IMR-90 (cell line): ENCODE measurements at regions not wholly inside any gene's neighbourhood (a gene's known extent, or its start where the extent isn't known, plus 50 kb on each side); places are given as distances from the start of the nearest gene placed in this dataset.

Source experiments
- ATAC-seq: fragments of 200-7000 bp; cut with Tn5 transposase; 2 replicates; pipeline ENCODE4 v1.9.1; 2020; ENCODE audit warnings: low read depth, mild to moderate bottlenecking, moderate library complexity
- BruUV-seq: library from RNA; stranded (reverse); fragments of 400-500 nt; replicated peaks from 2 replicates; lab custom pipeline; 2021; lab: Mats Ljungman, UMichigan
- CTCF ChIA-PET: fragments of 300-600 bp; formaldehyde crosslinking; extraction: SDS; loops from one replicate; lab custom pipeline; 2021; ENCODE audit warnings: antibody characterized with exemption; lab: Yijun Ruan, JAX
- POLR2A ChIA-PET: fragments of 300-600 bp; sonication (Branson Sonifier 250); formaldehyde crosslinking; loops from one replicate; lab custom pipeline; 2022; ENCODE audit warnings: antibody characterized with exemption; ENCODE audit not compliant: unreplicated experiment; lab: Charles Lee
- DNase-seq: peaks from one replicate; pipeline ENCODE4 v3.0.0; 2013
- H2AFZ ChIP-seq: replicated peaks from 2 replicates; pipeline ENCODE3; 2013; ENCODE audit warnings: low read length, mild to moderate bottlenecking; ENCODE audit not compliant: poor library complexity
- H2AK5ac ChIP-seq: 2 replicates; pipeline ENCODE4 v1.6.1; 2013; ENCODE audit warnings: low read depth, low read length, inconsistent platforms
- H2AK9ac ChIP-seq: replicated peaks from 2 replicates; pipeline ENCODE3; 2013; ENCODE audit warnings: mild to moderate bottlenecking, low read depth, low read length, moderate library complexity; ENCODE audit not compliant: poor library complexity
- H2BK120ac ChIP-seq: 2 replicates; pipeline ENCODE4 v1.6.1; 2013; ENCODE audit warnings: low read depth, low read length, inconsistent platforms
- H2BK15ac ChIP-seq: 3 replicates; pipeline ENCODE4 v1.6.1; 2013; ENCODE audit warnings: low read depth, low read length, inconsistent platforms
- H2BK20ac ChIP-seq: 2 replicates; pipeline ENCODE4 v1.6.1; 2013; ENCODE audit warnings: low read depth, mild to moderate bottlenecking, inconsistent platforms, low read length, moderate library complexity
- H2BK5ac ChIP-seq: 2 replicates; pipeline ENCODE4 v1.6.1; 2013; ENCODE audit warnings: mild to moderate bottlenecking, low read depth, low read length, inconsistent platforms; ENCODE audit not compliant: poor library complexity, severe bottlenecking
- H3K14ac ChIP-seq: replicated peaks from 2 replicates; pipeline ENCODE4 v1.6.1; 2013; ENCODE audit warnings: low read depth, low read length, inconsistent platforms
- H3K18ac ChIP-seq: 2 replicates; pipeline ENCODE4 v1.6.1; 2013; ENCODE audit warnings: low read depth, low read length, control low read depth
- H3K23ac ChIP-seq: 2 replicates; pipeline ENCODE4 v1.6.1; 2013; ENCODE audit warnings: low read depth, low read length, inconsistent platforms
- H3K27ac ChIP-seq: 2 replicates; pipeline ENCODE4 v1.5.1; 2013; ENCODE audit warnings: mild to moderate bottlenecking, control low read depth, low read length; ENCODE audit not compliant: insufficient read depth
- H3K27me3 ChIP-seq: 2 replicates; pipeline ENCODE4 v1.6.1; 2013; ENCODE audit warnings: low read length; ENCODE audit not compliant: control insufficient read depth, insufficient read depth
- H3K36me3 ChIP-seq: 2 replicates; pipeline ENCODE4 v1.6.1; 2013; ENCODE audit warnings: low read length, mixed read lengths; ENCODE audit not compliant: control insufficient read depth, insufficient read depth
- H3K4ac ChIP-seq: 2 replicates; pipeline ENCODE4 v1.6.1; 2013; ENCODE audit warnings: low read depth, low read length, inconsistent platforms
- H3K4me1 ChIP-seq: 2 replicates; pipeline ENCODE4 v1.6.1; 2013; ENCODE audit warnings: low read length, mixed read lengths; ENCODE audit not compliant: control insufficient read depth, insufficient read depth
- H3K4me2 ChIP-seq: 2 replicates; pipeline ENCODE4 v1.6.1; 2013; ENCODE audit warnings: low read depth, mild to moderate bottlenecking, control low read depth, low read length, moderate library complexity
- H3K4me3 ChIP-seq: 2 replicates; pipeline ENCODE4 v1.5.1; 2013; ENCODE audit warnings: low read depth, mild to moderate bottlenecking, control low read depth, low read length, moderate library complexity; ENCODE audit not compliant: insufficient read depth
- H3K56ac ChIP-seq: 2 replicates; pipeline ENCODE4 v1.6.1; 2013; ENCODE audit warnings: low read length, inconsistent platforms; ENCODE audit not compliant: insufficient read depth; ENCODE audit errors: extremely low read depth
- H3K79me1 ChIP-seq, 2 experiments: 2 replicates each; pipeline ENCODE4 v1.6.1; 2013; ENCODE audit warnings: low read length in 2 of 2, inconsistent platforms in 1 of 2, low read depth in 1 of 2
- H3K9ac ChIP-seq: 2 replicates; pipeline ENCODE4 v1.6.1; 2013; ENCODE audit warnings: low read depth, low read length, control low read depth
- H3K9me1 ChIP-seq: 2 replicates; pipeline ENCODE4 v1.6.1; 2013; ENCODE audit warnings: low read length, inconsistent platforms; ENCODE audit not compliant: insufficient read depth
- H3K9me3 ChIP-seq: 2 replicates; pipeline ENCODE4 v1.6.1; 2013; ENCODE audit warnings: low read length; ENCODE audit not compliant: control insufficient read depth, insufficient read depth
- H4K20me1 ChIP-seq: 2 replicates; pipeline ENCODE4 v1.6.1; 2013; ENCODE audit warnings: low read length, inconsistent platforms; ENCODE audit not compliant: insufficient read depth
- H4K5ac ChIP-seq: 2 replicates; pipeline ENCODE4 v1.6.1; 2013; ENCODE audit warnings: mild to moderate bottlenecking, low read depth, low read length, control low read depth
- H4K8ac ChIP-seq, 2 experiments: 2 replicates each; pipeline ENCODE4 v1.6.1; 2013; ENCODE audit warnings: low read depth in 2 of 2, low read length in 2 of 2, control low read depth in 1 of 2, inconsistent platforms in 1 of 2
- H4K91ac ChIP-seq: 2 replicates; pipeline ENCODE4 v1.6.1; 2013; ENCODE audit warnings: low read depth, low read length, inconsistent platforms; ENCODE audit not compliant: insufficient read depth
- MXI1 ChIP-seq: IDR thresholded peaks from 2 replicates; pipeline ENCODE4 v1.6.1; 2012; ENCODE audit warnings: low read depth, mild to moderate bottlenecking, low read length, moderate library complexity, borderline replicate concordance
- NFE2L2 ChIP-seq: fragments of 150-350 bp; IDR thresholded peaks from 2 replicates; pipeline ENCODE4 v1.6.1; 2016; ENCODE audit warnings: low read depth, mild to moderate bottlenecking, low read length
- USF2 ChIP-seq: fragments of 150-350 bp; IDR thresholded peaks from 2 replicates; pipeline ENCODE4 v1.6.1; 2017; ENCODE audit warnings: mild to moderate bottlenecking, antibody characterized with exemption, low read length, low read depth
- WGBS, 2 experiments: methylation state at CpG; one replicate each; pipeline versions ENCODE4 v1.1.5 to v1.1.7; 2013; ENCODE audit warnings: missing lambda C conversion rate in 2 of 2; ENCODE audit not compliant: insufficient read length in 1 of 2; ENCODE audit errors: extremely low coverage in 2 of 2; 5-methylcytosine and 5-hydroxymethylcytosine counted together
- dilution Hi-C: fragments of 300-500 bp; cut with HindIII; formaldehyde crosslinking; loops from one replicate; pipeline ENCODE4 v1.14.3; 2018; ENCODE audit warnings: low sequenced_read_pairs; ENCODE audit not compliant: unreplicated experiment
- in situ Hi-C: fragments of 300-500 bp; cut with MboI; formaldehyde crosslinking; loops from 3 replicates; pipeline ENCODE4 v1.14.3; 2019; ENCODE audit warnings: low sequenced_read_pairs, inconsistent platforms, mixed read lengths
- intact Hi-C: fragments of 100-400 bp; cut with micrococcal nuclease; formaldehyde crosslinking; loops from 2 replicates; pipeline ENCODE4 v1.10.0; 2022

GRCh38 chr20:6282642-6283041, 159.8 kb upstream of the FERMT1 start:
- Histone ChIP-seq H4K5ac (no peak overlapping the region), H2AK9ac (no peak overlapping the region), H3K36me3 (no peaks in the 10 kb centered on the region), H2BK15ac (no peak overlapping the region), H3K23ac (no peak overlapping the region), H3K18ac (no peak overlapping the region), H2AK5ac (no peak overlapping the region), H3K9ac (no peak overlapping the region), H3K27ac (no peak overlapping the region), H3K9me1 (no peaks in the 10 kb centered on the region), H3K14ac (no peak overlapping the region), H4K20me1 (no peaks in the 10 kb centered on the region), H3K4me2 (no peak overlapping the region), H3K27me3 (no peaks in the 10 kb centered on the region), H4K91ac (no peak overlapping the region), H3K4ac (no peak overlapping the region), H2AFZ (no peak overlapping the region), H2BK5ac (no peak overlapping the region), H4K8ac (no peak overlapping the region), H3K79me1 (no peaks in the 10 kb centered on the region), H2BK20ac (no peak overlapping the region), H3K56ac (no peak overlapping the region), H3K4me3 (no peak overlapping the region), H3K4me1 (no peaks in the 10 kb centered on the region), H3K9me3 (no peaks in the 10 kb centered on the region), H2BK120ac (no peak overlapping the region)
- BruUV-seq: no TSS peak
- POLR2A ChIA-PET: no interaction called here
- DNase-seq (no peak), ATAC-seq (no peak)
- WGBS, 2 experiments: no CpG with 5 or more reads among the region's 1 CpG
- CTCF ChIA-PET: interaction anchor here (0.6 kb wide), 2 partner anchors 1291 to 1517 kb away, joined by 3 read pairs; no protein-coding TSS in a partner anchor
- dilution Hi-C loops: no loop called here
- in situ Hi-C loops: no loop called here
- no peak for TF ChIP-seq USF2
- no peak for TF ChIP-seq MXI1
- no peak for TF ChIP-seq NFE2L2
- intact Hi-C loops: no loop called here
